Activated T-cell treated with anti-CD3 and anti-CD28 coated beads, Interleukin-2, amount 50 U/mL, for 1 hour (primary cell): ENCODE measurements at regions not wholly inside any gene's neighbourhood (a gene's known extent, or its start where the extent isn't known, plus 50 kb on each side); places are given as distances from the start of the nearest gene placed in this dataset.
"Not testable (repeated sequence)": the region's sequence is repeated elsewhere in the genome, so short reads cannot be mapped to it uniquely, and the experiment has no call there.

Experiments used
- DNase-seq: peaks from one replicate; pipeline ENCODE4 v3.0.0-alpha.2; 2020

GRCh38 chr10:86579883-86580520 lies 58.4 kb upstream of the WAPL start:
- no peak for DNase-seq

GRCh38 chr10:86580521-86580891 lies 58.9 kb upstream of the WAPL start:
- DNase-seq, result no peak

GRCh38 chr10:86583983-86584382 lies 62.4 kb upstream of the WAPL start:
- DNase-seq, result no peak

GRCh38 chr10:86585037-86585929 lies 63.7 kb upstream of the WAPL start:
- DNase-seq, result peak; percentile 79

- no peak for DNase-seq
Measured at GRCh38 chr10:86586516-86586915, 64.9 kb upstream of the WAPL start.

GRCh38 chr10:86588781-86589180 lies 65.6 kb upstream of the OPN4 start:
- not testable (repeated sequence) for DNase-seq

GRCh38 chr10:86591436-86591835 lies 62.9 kb upstream of the OPN4 start:
- no peak for DNase-seq

- DNase-seq, result no peak
Measured at GRCh38 chr10:86592413-86592812, 61.9 kb upstream of the OPN4 start.

GRCh38 chr10:86594535-86594934 lies 59.8 kb upstream of the OPN4 start:
- no peak for DNase-seq

- DNase-seq, result no peak
Measured at GRCh38 chr10:86595496-86595895, 58.9 kb upstream of the OPN4 start.

GRCh38 chr10:86596266-86596665 lies 58.1 kb upstream of the OPN4 start:
- DNase-seq, result no peak

- no peak for DNase-seq
Measured at GRCh38 chr10:86597306-86597705, 57.0 kb upstream of the OPN4 start.

- DNase-seq, result no peak
Measured at GRCh38 chr10:86598151-86598550, 56.2 kb upstream of the OPN4 start.

GRCh38 chr10:86599041-86599440 lies 55.3 kb upstream of the OPN4 start:
- no peak for DNase-seq

- DNase-seq, result no peak
Measured at GRCh38 chr10:86599729-86600128, 54.6 kb upstream of the OPN4 start.

GRCh38 chr10:86600296-86600695 lies 54.1 kb upstream of the OPN4 start:
- DNase-seq, result no peak

- no peak for DNase-seq
Measured at GRCh38 chr10:86601956-86602602, 52.3 kb upstream of the OPN4 start.

- no peak for DNase-seq
Measured at GRCh38 chr10:86603256-86603655, 51.1 kb upstream of the OPN4 start.
